ENCODE measurements at regions not wholly inside any gene's neighbourhood (a gene's known extent, or its start where the extent isn't known, plus 50 kb on each side); places are given as distances from the start of the nearest gene placed in this dataset.
A peak's percentile ranks its signal among the peaks of the same experiment; 100 is the strongest.

DNA sequence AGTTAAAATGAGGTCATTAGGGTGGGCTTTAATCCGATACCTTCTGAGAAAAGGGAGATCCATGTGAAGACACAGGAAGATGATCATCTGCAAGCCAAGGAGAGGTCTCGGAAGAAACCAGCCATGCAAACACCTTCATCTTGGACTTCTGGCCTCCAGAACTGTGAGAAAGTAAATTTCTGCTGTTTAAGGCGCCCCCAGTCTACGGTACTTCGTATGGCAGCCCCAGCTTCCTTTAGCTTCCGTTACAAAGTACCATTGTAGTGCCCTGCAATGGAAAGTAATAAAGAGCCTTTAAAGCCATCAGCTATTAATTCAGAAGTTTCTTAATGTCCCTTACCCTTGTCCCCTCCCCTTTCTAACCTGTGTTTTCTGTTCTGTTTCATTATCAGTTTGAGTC is 308.1 kb downstream of the AACS start:
- DNase-seq: no peak

DNA sequence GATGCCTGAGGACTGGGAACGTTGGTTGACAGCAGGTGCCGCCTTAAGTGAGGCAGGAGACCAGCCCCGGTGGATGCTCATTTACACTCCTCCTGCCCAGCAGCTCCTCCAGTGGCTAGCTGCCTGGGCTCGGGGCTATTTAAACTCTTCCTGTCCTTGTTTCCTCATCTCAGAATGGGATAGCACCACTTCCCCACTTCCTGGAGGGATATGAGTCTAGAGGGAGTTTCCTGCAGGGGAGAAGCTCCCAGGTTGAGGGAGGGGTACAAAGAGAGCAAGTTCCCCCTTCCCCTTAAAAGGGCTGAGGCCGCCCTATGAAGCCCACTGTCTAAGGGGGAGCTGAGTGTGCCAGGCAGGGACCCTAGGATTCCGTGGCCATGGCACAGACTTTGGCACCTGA is 311.2 kb downstream of the AACS start:
- DNase-seq: no peak

DNA sequence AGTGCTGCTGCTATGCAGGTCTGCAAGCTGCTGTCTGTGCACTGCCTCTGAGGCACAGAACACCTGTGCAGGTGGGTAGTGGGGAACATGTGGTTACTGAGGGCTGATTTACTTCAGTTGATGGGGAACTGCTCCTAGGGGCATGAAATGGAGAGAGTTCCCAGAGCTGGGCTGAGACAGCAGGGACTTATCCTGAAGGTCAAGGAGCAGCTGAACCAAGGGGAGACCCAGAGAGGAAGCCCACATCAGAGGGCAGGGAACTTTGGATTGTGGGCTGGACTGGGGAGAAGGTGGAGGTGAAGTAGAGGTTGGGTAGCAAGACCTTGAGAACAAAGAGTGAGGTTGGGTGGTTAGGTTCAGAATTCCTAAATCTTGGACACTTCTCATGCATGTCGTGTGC is 311.9 kb downstream of the AACS start:
- DNase-seq: no peak

DNA sequence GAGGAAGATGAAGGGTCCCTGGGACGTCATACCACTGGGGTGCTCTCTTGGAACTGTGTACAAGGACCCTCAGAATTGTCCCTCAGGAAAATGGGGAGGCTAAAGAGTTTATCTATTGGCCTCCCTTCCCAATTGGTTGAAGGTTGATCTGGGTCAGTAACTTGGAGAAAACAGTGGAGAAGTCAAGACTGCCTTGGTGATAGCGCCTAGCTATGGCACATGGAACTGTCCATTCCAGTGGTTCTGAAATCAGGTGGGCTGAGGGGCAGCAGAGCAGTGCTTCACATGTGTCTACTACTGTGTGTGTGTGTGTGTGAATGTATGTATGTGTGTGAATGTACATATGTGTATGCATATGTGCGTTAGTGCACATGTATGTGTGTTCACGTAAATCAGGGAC is 316.1 kb downstream of the AACS start:
- DNase-seq: no peak

DNA sequence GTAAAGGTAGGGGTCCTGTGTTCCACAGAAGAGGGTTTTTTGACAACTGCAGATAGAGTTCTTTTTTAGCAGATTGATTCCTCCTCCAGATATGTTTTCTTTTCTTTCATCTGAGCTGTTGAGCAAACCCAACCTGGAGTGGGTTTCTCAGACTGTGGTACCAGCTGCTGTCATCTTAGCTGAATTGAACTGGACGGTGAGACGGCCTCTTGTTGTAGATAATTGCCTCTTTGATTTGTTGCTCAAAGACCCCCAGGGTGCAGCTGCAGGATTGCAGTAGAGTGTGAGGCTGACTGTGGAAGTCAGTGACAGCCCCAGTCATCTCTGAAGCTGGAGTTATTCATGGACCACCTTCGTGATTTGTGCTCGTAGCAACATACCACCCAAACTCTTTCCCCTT is 317.7 kb downstream of the AACS start:
- no peak for DNase-seq

DNA sequence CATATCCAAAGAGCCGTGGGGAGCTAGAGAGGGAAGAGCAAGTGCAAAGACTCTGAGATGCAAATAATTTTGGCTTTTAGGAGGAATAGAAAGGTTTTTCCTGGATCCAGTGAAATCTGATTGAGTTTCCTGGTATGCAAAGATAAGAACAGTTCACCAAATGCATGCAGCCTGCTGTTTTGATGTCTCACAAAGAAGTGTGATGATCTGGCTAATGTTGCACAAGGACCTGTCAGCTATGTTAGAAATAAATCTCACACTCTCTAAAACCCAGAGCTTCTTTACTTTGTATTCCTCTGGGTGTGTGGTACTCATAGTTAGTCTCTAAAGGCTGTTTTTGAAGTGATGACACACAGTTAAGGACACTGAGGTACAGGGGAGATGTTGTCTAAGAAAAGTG is 321.4 kb downstream of the AACS start:
- DNase-seq: no peak

DNA sequence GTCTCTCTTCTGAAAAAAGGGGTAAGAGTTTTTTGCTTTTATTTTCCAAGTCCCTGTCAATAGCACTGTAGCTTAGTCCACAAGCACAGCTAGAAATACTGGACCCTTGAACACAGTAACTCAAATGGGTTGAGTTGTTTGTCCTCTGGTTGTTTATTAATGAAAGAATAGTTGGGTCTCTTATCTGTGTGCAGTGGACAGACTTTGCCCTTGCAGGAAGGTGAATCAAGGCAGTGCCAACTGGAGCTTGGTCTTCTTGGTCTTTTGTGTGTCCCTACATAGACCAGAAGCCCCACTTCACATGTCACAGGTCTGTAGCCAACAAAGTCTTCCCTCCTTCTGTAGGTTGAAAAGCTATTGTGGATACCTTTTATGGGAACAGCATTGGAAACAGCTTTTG is 322.0 kb downstream of the AACS start:
- no peak for DNase-seq

DNA sequence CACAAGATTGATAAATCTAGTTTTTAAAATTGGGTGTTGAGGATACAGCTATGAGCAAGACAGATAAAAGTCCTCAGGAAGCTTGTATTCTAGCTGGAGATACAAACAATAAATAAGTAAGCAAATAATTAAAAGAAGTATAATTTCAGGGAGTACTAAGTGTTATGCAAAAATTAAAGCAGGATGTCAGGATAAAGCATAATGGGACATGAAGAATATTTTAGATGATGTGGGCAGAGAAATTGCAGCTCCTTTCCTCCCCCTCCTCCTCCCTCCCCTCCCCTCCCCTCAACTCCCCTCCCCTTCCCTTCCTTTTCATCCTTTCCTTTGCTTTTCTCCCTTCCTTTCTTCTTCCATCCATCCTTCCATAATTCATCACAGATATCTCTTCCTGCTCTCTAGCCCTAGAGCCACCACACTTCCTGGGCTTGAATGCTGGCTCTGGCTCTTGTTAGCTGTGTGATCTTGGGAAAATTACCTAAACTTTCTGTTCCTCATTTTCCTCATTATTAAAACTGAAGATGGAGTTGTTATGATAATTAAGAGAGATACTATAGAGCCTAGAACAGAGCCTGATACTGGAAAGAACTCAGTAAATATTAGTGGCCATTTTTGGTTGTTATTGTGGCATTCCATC is 323.9 kb downstream of the AACS start:
- no peak for DNase-seq

DNA sequence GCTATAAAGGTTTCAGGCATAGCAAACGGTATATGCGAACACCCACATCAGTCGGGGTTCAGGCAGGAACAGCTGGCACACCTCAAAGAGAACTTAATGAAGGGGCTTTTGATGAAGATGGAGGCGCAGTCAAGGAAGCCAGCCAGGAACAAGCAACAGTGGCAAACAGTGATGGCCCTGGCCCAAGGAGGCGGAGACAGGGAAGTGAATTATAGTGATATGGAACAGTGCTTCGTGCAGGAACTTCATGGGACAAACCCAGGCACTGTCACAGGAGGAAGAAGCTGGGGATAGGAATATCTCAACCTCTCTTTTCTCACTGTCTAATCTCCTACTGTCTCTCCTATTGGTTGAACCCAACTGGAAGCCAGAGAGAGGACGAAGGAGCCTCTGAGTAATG is 328.3 kb downstream of the AACS start:
- DNase-seq: no peak

DNA sequence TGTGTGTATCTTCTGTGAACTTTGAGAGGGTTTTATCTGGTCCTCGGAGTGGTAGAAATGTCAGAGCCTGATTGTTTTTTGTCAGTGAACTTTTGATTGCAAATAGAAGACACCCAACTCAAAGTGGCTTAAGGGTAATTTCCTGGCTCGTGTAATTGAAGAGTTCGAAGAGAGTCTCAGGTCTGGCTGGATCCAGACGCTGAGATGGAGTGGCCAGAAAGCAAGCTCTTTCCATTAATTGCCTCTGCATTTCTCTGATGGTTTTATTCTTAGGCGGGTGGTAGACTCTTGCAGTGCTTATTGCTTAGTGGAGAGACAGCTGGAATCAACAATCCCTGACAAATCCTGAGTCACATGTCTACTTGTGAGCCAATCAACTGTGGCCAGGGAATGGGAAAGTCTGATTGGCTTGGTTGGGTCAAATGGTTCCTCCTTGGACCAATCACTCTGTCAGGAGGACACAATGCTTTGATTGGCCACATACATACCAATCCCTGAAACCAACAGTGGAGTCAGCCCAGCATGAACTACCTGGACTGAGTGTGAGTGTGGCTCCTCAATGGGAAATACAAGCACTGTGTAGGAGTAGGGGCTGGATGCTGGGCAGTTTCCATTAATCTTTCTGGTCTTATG is 330.5 kb downstream of the AACS start:
- DNase-seq: no peak

DNA sequence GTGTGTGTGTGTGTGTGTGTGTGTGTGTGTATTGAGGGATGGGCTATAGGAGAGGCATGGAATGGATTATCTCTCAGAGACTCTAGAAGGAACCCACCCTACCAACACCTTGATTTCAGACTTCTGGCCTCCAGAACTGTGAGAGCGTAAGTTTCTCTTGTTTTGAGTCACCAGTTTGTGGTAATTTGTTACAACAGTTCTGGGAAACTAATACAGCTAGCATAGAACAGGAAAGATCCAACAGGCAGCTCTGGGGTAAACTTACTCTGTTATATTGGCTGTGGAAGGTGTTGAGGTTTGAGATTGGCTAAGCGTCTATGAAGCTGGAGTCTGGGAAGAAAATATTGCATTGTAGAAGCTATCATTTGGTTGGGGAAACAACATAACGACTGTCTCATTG is 334.3 kb downstream of the AACS start:
- DNase-seq: no peak

DNA sequence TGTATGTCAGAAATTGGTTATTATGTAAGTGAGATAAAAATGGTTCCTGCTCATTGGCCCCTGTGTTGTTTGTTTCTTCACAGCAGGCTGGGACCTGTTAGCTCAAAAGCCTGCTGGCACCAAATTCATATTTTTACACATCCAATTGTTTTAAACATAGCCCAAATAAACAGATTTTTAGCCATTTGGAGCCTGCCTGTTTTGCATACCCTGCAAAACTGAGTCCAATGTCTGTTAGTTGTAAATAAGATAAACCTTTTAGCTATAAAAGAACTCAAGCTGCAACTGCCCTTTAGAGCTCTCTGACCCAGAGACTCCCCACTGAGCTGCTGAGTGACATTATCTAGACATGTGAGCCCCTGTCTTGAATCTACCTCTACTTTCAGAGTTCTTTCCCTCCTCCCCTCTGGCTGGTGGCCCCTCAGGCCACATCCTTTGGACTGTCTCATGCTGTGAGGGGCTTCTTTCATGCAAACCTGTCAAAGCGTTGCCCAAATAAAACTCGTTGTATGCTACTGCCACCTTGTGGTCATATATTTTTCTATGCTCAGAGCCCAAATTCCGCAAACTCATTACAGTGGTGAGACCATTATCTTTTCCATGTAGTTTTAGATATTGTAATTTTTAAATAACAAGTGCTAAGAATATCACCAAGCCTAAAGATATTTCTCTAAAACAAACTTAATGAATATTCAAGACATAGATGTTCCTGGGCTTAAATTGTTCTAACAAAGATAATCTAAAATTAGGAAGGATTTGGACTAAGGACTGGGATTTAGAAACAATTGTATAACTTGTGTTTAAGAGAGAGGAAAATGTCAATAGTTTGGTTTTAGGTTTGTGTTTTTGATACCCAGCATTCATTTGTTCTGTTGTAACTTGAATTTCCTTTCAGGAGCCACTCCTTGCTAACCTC is 337.9 kb downstream of the AACS start:
- peak; percentile 30 for DNase-seq

DNA sequence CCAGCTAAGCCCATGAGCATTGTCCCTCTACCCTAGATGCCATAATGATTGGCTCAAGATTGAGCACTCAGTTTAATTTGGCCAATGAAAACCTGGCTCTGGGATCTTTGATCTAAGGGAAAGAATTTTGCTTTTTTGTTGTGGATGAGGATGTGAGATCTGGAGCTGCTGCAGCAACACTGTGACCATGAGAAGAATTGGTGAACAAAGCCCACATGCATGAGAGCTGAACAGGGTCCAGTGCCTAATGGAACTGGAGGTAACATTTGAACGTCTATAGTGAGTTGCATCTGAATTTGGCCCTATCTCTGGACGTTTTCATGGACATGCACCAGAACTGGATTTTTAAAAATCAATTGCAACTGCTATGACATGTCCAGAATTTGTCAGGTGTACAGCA is 338.6 kb downstream of the AACS start:
- DNase-seq: no peak

DNA sequence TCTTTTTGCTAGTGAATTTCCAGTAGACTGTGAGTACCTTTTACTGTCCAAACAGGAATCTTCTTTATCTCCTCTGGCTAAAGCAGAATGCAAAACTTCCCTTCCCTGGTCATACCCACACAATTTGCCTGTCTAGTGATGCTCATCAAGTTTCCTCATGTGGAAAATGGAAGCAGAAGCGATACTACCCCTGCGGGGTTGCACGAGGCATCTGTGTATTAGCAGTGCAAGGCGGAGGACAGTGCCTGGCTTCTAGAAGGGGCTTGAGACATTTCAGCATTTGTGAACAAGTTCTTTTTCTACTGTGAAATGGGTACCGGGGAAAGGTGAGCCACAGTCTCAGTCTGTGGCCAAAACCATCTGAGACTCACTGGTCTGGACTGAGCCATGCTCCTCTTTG is 340.9 kb downstream of the AACS start:
- DNase-seq: no peak

DNA sequence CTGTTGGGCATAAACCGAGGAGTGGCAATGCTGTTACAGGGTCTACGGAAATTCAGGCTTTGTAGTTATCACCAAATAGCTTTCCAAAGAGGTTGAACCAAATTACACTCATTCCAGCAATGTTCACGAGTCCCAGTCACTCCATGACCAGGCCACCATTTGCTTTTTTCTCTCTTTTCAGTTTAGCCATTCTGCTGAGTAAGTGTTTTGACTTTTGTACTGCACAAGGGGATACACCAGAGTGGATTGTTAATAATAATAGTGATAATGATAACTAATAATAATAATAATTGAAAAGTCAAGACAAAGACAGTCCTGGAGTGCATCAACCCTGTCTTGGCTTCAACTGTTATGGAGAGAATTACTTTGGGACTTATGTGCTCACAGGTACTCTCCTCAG is 343.5 kb downstream of the AACS start:
- DNase-seq: no peak

DNA sequence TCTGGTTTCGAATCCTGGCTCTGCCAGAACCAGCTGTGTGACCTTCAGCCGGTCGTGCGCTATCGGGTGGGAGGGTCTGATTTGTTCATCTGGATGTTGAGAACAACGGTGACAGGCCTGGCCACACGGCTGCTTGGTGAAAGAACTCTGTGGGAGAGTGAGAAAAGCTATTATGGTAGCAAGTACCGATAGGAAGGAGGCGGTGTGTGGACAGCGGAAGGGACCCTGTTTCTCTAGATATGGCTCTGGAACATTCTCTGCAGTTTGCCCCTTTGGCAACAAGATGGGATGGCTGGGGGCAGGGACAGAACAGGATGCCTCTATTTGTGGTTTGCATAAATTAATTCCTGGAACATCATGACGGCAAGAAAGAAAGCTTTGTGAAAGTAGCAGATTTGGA is 347.3 kb downstream of the AACS start:
- no peak for DNase-seq

DNA sequence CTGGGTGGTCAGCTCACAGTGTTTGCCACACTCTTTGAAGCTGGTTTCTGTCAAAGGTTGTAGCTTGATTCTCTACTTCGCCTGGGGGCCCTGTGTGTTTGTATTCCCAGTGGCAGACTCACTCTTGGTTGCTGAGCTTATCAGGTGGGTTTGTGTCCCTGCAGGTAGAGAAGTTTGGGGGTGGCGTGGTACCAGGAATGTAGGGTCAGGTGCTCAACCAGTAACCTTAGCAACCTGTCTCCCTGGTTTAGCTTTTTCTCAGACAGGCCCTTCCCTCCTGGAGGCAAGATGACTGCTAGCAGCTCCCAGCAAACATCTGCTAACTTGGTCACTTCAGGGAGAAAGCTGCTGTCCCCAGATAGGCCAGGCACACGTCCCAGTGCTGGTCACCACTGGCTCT is 352.2 kb downstream of the AACS start:
- no peak for DNase-seq

DNA sequence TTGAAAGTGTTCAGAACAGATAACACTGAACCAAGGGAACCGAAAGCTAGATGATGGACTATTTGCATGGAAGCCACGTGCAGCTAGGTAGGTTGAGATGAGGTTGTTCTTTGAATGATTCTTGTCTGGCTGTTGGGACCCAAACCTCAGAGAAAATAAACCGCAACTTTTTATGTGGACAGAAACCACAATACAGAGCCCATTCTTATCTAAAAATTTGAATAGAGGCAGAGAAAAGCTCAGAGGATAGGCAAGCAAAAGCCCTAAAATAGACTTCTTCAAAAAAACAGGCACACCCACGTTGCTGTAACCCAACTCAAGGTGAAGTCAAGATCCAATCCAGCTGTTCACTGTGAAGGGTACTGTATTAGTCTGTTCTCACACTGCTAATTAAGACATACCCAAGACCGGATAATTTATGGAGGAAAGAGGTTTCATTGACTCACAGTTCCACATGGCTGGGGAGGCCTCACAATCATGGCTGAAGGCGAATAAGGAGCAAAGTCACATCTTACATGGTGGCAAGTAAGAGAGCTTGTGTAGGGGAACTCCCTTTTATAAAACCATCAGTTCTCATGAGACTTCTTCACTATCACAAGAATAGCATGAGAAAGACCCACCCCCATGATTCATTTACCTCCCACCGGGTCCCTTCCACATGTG is 353.8 kb downstream of the AACS start:
- DNase-seq: no peak

DNA sequence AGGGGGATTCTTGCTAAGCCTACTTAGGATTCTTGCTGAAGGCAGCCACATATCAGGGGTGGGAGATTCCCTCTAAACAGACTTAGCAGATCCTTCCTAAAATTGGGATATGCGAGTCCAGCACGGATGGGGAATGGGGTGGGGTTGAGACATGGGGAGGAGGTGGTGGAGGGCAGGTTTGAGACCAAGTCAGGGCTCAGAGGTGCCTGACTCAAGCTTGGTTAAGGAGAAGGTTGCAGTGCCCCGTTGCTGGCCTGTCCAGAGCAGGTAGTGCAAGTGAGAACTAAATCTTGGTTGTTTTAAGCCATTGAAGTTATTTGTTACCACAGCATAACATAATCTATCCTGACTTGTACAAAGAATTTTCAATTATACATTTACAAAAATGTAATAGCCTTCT is 359.7 kb downstream of the AACS start:
- DNase-seq: no peak

DNA sequence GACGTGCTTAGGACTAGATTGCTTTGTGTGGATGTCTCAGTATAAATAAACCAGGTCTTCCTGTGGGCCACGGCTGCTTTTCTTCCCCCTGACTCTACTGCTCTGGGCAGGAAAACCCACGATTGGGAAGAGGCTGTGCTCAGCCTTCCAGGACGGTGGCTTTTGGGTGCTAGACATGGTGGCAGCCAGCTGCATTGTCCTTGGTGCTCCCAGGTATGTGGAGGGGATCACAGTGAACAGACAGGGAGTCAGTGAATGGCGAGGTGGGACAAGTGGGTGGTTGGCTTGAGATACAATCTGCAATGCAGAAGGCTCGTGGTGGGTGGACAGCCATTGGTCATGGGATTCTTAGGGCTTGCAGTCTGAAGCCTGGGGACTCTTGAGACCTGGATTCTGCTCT is 366.3 kb downstream of the AACS start:
- DNase-seq: no peak

DNA sequence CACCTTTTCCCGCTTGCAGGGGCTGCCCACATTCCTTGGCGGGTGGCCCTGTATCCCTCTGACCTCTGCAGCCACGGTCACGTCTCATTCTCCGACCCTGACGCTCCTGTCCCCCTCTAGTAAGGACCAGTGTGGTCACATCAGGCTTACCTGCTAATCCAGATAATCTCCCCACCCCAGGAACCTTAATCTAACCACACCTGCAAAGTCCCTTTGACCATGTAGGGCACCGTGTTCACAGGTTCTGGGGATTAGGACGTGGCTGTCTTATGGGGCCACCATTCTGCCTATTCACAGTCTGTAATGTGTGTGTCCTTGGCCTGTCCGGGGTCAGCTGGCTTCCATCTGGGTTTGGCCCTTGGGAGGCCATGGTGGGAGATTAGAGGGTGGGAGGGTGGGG is 368.9 kb downstream of the AACS start:
- DNase-seq: no peak

DNA sequence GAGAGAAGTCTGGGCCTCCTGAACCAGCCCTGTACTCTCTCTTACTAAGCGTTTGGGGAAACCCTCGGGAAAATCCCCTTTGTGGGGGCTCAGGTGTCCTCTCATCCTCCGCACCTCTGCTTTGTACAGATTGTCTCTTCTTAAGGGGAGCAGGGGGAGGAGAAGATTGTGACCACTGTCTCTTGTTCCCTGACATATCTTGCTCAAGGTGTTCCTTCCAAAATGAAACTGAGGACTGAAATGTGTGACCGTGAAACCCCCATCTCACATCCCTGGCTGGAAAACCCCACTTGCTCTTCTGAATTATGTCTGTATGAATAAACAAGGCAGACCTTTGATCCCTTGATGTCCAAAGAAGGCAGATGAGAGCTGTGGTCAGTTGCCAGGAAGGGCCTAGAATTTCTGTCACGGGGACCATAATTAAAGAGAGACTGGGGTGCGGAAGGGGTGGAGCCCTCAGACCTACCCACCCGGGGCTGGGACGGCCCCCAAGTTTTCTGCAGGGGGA is 369.8 kb downstream of the AACS start:
- no peak for DNase-seq

DNA sequence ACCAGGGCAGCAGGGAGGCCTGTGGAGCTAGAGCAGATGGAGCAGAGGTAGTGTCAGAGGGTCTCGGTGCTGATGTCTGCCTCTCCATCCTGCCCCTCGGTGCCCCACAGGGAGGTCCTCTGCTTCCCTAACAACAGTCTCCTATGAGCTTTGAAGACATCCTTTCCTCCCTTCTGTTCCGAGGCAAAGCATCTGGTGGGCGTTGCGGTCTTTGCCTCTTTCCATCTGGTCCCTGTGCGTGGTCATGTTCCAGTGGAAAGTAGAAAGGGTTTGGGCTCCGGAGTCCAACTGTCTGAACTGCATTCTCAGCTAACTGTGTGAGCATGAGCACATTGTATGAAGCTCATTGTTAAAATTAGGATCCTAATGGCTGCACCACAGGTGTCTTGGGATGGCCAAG is 370.6 kb downstream of the AACS start:
- no peak for DNase-seq

DNA sequence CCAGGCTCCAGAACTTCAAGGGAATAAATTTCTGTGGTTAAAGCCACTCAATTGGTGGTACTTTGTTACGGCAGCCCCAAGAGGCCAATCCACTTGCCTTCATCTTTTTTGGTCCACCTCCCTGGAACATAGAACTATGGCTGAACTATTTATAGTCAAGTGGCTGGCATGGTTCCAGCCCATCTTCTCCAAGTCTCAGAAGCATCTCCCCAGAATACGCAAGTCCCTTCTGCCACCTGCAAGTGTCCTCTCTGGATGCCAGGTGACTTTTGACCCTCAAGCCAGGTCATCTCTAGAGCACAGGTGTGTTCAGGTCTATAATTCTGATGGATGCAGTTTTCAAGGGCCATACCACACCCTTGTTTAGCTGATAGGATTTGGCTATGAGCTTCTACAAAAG is 371.5 kb downstream of the AACS start:
- no peak for DNase-seq
